Loucy (cell line): ENCODE measurements at regions not wholly inside any gene's neighbourhood (a gene's known extent, or its start where the extent isn't known, plus 50 kb on each side); places are given as distances from the start of the nearest gene placed in this dataset.

ENCODE experiments used
- EZH2phosphoT487 ChIP-seq: fragments of 200-600 bp; IDR thresholded peaks from 2 replicates; pipeline ENCODE4 v1.6.1; 2018; ENCODE audit warnings: antibody characterized with exemption, mild to moderate bottlenecking, moderate library complexity, borderline replicate concordance
- TF ChIP-seq, protein P1 (sequence below): fragments of 200-600 bp; sonication (generic); conservative IDR thresholded peaks from 2 replicates; pipeline ENCODE4 v1.5.1; 2014; ENCODE audit warnings: mild to moderate bottlenecking, antibody characterized with exemption, low read length

DNA sequence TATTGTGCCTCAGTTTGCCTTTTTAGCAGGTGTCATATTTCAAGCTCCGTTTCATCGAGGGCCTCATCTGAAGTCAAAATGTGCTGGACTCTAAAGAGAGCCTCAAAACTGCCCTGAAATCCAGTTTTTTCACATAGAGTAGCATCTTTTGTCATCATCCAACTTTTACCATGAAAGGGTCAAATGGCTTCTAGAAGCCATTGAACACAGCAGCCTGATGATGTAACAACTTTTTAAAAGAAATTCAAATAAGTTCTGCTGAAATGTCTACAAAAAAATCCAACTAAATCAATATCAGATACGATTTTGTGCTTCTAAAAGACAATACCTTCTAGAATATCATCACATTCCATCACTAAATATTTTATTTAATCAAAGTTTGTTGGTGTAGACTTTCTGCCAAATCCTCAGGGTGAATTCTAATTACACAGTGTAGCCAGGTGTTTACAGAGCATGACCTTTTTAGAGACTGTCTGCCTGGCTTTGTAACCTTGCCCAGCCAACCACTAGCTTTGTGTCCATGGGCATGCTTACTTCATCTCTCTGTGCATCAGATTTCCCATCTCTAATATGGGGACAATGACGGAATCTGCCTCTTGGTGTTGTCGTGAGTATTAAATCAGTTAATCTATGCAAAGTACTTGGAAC is 505.0 kb downstream of the EBF1 start:
- TF ChIP-seq, protein P1, sequence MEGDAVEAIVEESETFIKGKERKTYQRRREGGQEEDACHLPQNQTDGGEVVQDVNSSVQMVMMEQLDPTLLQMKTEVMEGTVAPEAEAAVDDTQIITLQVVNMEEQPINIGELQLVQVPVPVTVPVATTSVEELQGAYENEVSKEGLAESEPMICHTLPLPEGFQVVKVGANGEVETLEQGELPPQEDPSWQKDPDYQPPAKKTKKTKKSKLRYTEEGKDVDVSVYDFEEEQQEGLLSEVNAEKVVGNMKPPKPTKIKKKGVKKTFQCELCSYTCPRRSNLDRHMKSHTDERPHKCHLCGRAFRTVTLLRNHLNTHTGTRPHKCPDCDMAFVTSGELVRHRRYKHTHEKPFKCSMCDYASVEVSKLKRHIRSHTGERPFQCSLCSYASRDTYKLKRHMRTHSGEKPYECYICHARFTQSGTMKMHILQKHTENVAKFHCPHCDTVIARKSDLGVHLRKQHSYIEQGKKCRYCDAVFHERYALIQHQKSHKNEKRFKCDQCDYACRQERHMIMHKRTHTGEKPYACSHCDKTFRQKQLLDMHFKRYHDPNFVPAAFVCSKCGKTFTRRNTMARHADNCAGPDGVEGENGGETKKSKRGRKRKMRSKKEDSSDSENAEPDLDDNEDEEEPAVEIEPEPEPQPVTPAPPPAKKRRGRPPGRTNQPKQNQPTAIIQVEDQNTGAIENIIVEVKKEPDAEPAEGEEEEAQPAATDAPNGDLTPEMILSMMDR: no peak
- TF ChIP-seq EZH2phosphoT487: no peak
